GM23338 (cell line): ENCODE measurements at regions not wholly inside any gene's neighbourhood (a gene's known extent, or its start where the extent isn't known, plus 50 kb on each side); places are given as distances from the start of the nearest gene placed in this dataset.

Experiments used
- ATAC-seq: fragments of 200-7000 bp; cut with Tn5 transposase; 3 replicates; pipeline ENCODE4 v1.9.1; 2020
- DNase-seq: peaks from one replicate; pipeline ENCODE4 v3.0.0-alpha.2; 2015; ENCODE audit warnings: low spot score
- H2AFZ ChIP-seq: fragments of 200-600 bp; sonication (generic); 2 replicates; pipeline ENCODE4 v1.8.0; 2016; ENCODE audit warnings: antibody characterized with exemption, mild to moderate bottlenecking, moderate library complexity
- H3F3A ChIP-seq: fragments of 200-600 bp; sonication (generic); replicated peaks from 2 replicates; pipeline ENCODE4 v1.8.0; 2017; ENCODE audit warnings: antibody characterized with exemption, mixed run types, low read depth
- H3K27ac ChIP-seq: fragments of 200-600 bp; sonication (generic); 2 replicates; pipeline ENCODE4 v1.6.1; 2016; ENCODE audit warnings: low read depth
- H3K27me3 ChIP-seq: fragments of 200-600 bp; sonication (generic); 2 replicates; pipeline ENCODE4 v1.8.0; 2016; ENCODE audit warnings: mild to moderate bottlenecking, mixed run types, moderate library complexity; ENCODE audit not compliant: insufficient read depth
- H3K36me3 ChIP-seq: fragments of 200-600 bp; sonication (generic); 2 replicates; pipeline ENCODE4 v1.8.0; 2016; ENCODE audit warnings: mild to moderate bottlenecking; ENCODE audit not compliant: insufficient read depth
- H3K4me1 ChIP-seq: fragments of 200-600 bp; sonication (generic); 2 replicates; pipeline ENCODE4 v1.8.0; 2016; ENCODE audit warnings: mild to moderate bottlenecking, moderate library complexity; ENCODE audit not compliant: insufficient read depth
- H3K4me2 ChIP-seq: fragments of 200-600 bp; sonication (generic); 2 replicates; pipeline ENCODE4 v1.7.1; 2017; ENCODE audit warnings: mixed run types
- H3K4me3 ChIP-seq: fragments of 200-600 bp; sonication (generic); 2 replicates; pipeline ENCODE4 v1.6.1; 2016; ENCODE audit warnings: mixed run types
- H3K79me2 ChIP-seq: fragments of 200-600 bp; sonication (generic); replicated peaks from 2 replicates; pipeline ENCODE4 v1.8.0; 2017; ENCODE audit warnings: mild to moderate bottlenecking; ENCODE audit not compliant: insufficient read depth
- H3K9me2 ChIP-seq: fragments of 200-600 bp; sonication (generic); 2 replicates; pipeline ENCODE4 v1.8.0; 2017; ENCODE audit not compliant: insufficient read depth
- H4K20me1 ChIP-seq: fragments of 200-600 bp; sonication (generic); replicated peaks from 2 replicates; pipeline ENCODE4 v1.8.0; 2017; ENCODE audit warnings: mild to moderate bottlenecking; ENCODE audit not compliant: insufficient read depth
- H3K27ac Mint-ChIP-seq: 2 replicates; pipeline ENCODE4 v1.8.0; 2020; ENCODE audit warnings: inconsistent platforms, mild to moderate bottlenecking, moderate library complexity, mixed read lengths
- H3K27me3 Mint-ChIP-seq: 3 replicates; pipeline ENCODE4 v1.8.0; 2022; ENCODE audit warnings: low read depth, mild to moderate bottlenecking, moderate library complexity, mixed read lengths, inconsistent platforms; ENCODE audit not compliant: insufficient read depth, poor library complexity
- H3K36me3 Mint-ChIP-seq: 3 replicates; pipeline ENCODE4 v1.8.0; 2021; ENCODE audit warnings: low read depth, mild to moderate bottlenecking, inconsistent platforms, moderate library complexity, mixed read lengths
- H3K4me1 Mint-ChIP-seq: 3 replicates; pipeline ENCODE4 v1.8.0; 2020; ENCODE audit warnings: mild to moderate bottlenecking, inconsistent platforms, mixed read lengths
- H3K4me3 Mint-ChIP-seq: 3 replicates; pipeline ENCODE4 v1.8.0; 2021; ENCODE audit warnings: moderate library complexity, mild to moderate bottlenecking, inconsistent platforms, mixed read lengths
- H3K9me3 Mint-ChIP-seq: 3 replicates; pipeline ENCODE4 v1.8.0; 2020; ENCODE audit warnings: moderate library complexity, mild to moderate bottlenecking, inconsistent platforms, mixed read lengths
- EZH2 ChIP-seq: fragments of 200-600 bp; sonication (generic); IDR thresholded peaks from one replicate; pipeline ENCODE4 v1.8.0; 2017; ENCODE audit warnings: antibody characterized with exemption, mild to moderate bottlenecking, low read depth; ENCODE audit not compliant: unreplicated experiment
- JUNB ChIP-seq: IDR thresholded peaks from one replicate; pipeline ENCODE4 v1.6.1; 2016; ENCODE audit warnings: antibody characterized with exemption; ENCODE audit not compliant: unreplicated experiment
- STAT1 ChIP-seq: IDR thresholded peaks from one replicate; pipeline ENCODE4 v1.6.1; 2016; ENCODE audit warnings: antibody characterized with exemption; ENCODE audit not compliant: unreplicated experiment
- ZNF114 ChIP-seq: fragments of 250-450 bp; sonication (Bioruptor Pico); IDR thresholded peaks from 2 replicates; pipeline ENCODE4 v1.5.0; 2020; ENCODE audit warnings: mild to moderate bottlenecking, moderate library complexity
- ZNF331 ChIP-seq: fragments of 250-450 bp; sonication (Bioruptor Pico); IDR thresholded peaks from 2 replicates; pipeline ENCODE4 v1.5.0; 2020; ENCODE audit warnings: low read depth, mild to moderate bottlenecking, moderate library complexity
- TF ChIP-seq, protein P1 (sequence below): fragments of 250-450 bp; sonication (Bioruptor Pico); IDR thresholded peaks from 2 replicates; pipeline ENCODE4 v1.5.0; 2020; ENCODE audit warnings: mild to moderate bottlenecking, moderate library complexity
- TF ChIP-seq, protein P2 (sequence below): IDR thresholded peaks from one replicate; pipeline ENCODE4 v1.6.1; 2018; ENCODE audit warnings: antibody characterized with exemption; ENCODE audit not compliant: unreplicated experiment

DNA sequence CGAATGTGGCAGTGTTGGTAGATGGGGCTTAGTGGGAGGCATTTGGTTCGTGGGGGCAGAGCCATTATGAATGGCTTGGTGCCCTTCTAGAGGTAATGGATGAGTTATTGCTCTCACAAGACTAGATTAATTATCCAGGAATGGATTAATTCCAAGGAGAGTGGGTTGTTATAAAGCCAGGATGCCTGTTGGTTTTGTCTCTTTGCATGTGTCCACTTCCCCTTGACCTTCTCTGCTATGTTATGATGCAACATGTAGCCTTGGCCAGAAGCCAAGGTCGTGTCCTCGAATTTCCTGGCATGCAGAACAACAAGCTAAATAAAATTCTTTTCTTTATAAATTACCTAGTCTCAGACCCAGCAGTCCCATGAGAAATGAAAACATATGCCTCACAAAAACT lies 111.2 kb upstream of the PLS3 start (continued):
- TF ChIP-seq, protein P1, sequence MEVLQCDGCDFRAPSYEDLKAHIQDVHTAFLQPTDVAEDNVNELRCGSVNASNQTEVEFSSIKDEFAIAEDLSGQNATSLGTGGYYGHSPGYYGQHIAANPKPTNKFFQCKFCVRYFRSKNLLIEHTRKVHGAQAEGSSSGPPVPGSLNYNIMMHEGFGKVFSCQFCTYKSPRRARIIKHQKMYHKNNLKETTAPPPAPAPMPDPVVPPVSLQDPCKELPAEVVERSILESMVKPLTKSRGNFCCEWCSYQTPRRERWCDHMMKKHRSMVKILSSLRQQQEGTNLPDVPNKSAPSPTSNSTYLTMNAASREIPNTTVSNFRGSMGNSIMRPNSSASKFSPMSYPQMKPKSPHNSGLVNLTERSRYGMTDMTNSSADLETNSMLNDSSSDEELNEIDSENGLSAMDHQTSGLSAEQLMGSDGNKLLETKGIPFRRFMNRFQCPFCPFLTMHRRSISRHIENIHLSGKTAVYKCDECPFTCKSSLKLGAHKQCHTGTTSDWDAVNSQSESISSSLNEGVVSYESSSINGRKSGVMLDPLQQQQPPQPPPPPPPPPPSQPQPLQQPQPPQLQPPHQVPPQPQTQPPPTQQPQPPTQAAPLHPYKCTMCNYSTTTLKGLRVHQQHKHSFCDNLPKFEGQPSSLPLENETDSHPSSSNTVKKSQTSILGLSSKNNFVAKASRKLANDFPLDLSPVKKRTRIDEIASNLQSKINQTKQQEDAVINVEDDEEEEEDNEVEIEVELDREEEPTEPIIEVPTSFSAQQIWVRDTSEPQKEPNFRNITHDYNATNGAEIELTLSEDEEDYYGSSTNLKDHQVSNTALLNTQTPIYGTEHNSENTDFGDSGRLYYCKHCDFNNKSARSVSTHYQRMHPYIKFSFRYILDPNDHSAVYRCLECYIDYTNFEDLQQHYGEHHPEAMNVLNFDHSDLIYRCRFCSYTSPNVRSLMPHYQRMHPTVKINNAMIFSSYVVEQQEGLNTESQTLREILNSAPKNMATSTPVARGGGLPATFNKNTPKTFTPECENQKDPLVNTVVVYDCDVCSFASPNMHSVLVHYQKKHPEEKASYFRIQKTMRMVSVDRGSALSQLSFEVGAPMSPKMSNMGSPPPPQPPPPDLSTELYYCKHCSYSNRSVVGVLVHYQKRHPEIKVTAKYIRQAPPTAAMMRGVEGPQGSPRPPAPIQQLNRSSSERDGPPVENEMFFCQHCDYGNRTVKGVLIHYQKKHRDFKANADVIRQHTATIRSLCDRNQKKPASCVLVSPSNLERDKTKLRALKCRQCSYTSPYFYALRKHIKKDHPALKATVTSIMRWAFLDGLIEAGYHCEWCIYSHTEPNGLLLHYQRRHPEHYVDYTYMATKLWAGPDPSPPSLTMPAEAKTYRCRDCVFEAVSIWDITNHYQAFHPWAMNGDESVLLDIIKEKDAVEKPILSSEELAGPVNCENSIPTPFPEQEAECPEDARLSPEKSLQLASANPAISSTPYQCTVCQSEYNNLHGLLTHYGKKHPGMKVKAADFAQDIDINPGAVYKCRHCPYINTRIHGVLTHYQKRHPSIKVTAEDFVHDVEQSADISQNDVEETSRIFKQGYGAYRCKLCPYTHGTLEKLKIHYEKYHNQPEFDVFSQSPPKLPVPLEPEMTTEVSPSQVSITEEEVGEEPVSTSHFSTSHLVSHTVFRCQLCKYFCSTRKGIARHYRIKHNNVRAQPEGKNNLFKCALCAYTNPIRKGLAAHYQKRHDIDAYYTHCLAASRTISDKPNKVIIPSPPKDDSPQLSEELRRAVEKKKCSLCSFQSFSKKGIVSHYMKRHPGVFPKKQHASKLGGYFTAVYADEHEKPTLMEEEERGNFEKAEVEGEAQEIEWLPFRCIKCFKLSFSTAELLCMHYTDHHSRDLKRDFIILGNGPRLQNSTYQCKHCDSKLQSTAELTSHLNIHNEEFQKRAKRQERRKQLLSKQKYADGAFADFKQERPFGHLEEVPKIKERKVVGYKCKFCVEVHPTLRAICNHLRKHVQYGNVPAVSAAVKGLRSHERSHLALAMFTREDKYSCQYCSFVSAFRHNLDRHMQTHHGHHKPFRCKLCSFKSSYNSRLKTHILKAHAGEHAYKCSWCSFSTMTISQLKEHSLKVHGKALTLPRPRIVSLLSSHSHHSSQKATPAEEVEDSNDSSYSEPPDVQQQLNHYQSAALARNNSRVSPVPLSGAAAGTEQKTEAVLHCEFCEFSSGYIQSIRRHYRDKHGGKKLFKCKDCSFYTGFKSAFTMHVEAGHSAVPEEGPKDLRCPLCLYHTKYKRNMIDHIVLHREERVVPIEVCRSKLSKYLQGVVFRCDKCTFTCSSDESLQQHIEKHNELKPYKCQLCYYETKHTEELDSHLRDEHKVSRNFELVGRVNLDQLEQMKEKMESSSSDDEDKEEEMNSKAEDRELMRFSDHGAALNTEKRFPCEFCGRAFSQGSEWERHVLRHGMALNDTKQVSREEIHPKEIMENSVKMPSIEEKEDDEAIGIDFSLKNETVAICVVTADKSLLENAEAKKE: no peak
- TF ChIP-seq ZNF114 (CRISPR knock-in tag): no peak
- TF ChIP-seq, protein P2, sequence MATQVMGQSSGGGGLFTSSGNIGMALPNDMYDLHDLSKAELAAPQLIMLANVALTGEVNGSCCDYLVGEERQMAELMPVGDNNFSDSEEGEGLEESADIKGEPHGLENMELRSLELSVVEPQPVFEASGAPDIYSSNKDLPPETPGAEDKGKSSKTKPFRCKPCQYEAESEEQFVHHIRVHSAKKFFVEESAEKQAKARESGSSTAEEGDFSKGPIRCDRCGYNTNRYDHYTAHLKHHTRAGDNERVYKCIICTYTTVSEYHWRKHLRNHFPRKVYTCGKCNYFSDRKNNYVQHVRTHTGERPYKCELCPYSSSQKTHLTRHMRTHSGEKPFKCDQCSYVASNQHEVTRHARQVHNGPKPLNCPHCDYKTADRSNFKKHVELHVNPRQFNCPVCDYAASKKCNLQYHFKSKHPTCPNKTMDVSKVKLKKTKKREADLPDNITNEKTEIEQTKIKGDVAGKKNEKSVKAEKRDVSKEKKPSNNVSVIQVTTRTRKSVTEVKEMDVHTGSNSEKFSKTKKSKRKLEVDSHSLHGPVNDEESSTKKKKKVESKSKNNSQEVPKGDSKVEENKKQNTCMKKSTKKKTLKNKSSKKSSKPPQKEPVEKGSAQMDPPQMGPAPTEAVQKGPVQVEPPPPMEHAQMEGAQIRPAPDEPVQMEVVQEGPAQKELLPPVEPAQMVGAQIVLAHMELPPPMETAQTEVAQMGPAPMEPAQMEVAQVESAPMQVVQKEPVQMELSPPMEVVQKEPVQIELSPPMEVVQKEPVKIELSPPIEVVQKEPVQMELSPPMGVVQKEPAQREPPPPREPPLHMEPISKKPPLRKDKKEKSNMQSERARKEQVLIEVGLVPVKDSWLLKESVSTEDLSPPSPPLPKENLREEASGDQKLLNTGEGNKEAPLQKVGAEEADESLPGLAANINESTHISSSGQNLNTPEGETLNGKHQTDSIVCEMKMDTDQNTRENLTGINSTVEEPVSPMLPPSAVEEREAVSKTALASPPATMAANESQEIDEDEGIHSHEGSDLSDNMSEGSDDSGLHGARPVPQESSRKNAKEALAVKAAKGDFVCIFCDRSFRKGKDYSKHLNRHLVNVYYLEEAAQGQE: no peak
- TF ChIP-seq ZNF331: no peak
- TF ChIP-seq JUNB: no peak

DNA sequence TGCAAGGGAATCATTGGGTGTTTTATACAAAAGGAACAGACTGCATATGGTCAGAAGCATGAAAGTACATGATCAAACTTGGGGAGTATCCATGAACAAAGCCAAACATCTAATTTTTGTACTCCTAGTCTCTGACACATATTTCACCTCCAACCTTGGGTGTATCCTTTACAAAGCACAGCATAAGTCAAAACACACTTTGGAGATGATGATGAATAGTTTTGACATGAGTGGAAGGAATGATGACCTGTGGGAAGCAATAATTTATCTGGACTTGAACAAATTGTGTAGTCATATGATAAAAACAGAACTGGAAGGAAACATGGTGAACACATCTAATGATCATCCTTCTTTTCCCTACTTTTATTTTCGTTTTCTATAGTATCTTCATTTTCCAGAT lies 108.7 kb upstream of the PLS3 start:
- H3K27ac Mint-ChIP-seq: no peak overlapping the region
- no peaks in the 10 kb centered on the region for H3K9me3 Mint-ChIP-seq
- Histone ChIP-seq H3K4me3 (no peak overlapping the region), H3K4me2 (no peak overlapping the region), H3K4me1 (no peaks in the 10 kb centered on the region), H3K9me2 (no peaks in the 10 kb centered on the region), H3K79me2 (no peaks in the 10 kb centered on the region), H4K20me1 (no peaks in the 10 kb centered on the region), H2AFZ (no peak overlapping the region), H3F3A (no peaks in the 10 kb centered on the region), H3K27me3 (no peaks in the 10 kb centered on the region), H3K27ac (no peak overlapping the region), H3K36me3 (no peaks in the 10 kb centered on the region)
- no peak overlapping the region for H3K4me3 Mint-ChIP-seq
- no peaks in the 10 kb centered on the region for H3K36me3 Mint-ChIP-seq
- no peak for TF ChIP-seq STAT1
- TF ChIP-seq EZH2: no peak
- DNase-seq: no peak
- no peak for ATAC-seq
- H3K27me3 Mint-ChIP-seq: no peaks in the 10 kb centered on the region
- no peaks in the 10 kb centered on the region for H3K4me1 Mint-ChIP-seq
